BLaER1 treated with 17β-estradiol and CSF1 and Interleukin-3, amounts not matched to agents 10 nM and 100 nM (cell line): ENCODE measurements at regions not wholly inside any gene's neighbourhood (a gene's known extent, or its start where the extent isn't known, plus 50 kb on each side); places are given as distances from the start of the nearest gene placed in this dataset.

ENCODE experiments used
- H3K27ac ChIP-seq, 11 experiments: shearing (Covaris generic); formaldehyde crosslinking; 2 replicates each; pipeline ENCODE4 v1.8.1; 2022
- H3K27me3 ChIP-seq, 11 experiments: shearing (Covaris generic); formaldehyde crosslinking; 2 replicates each; pipeline ENCODE4 v1.8.1; 2022
- H3K36me3 ChIP-seq, 11 experiments: shearing (Covaris generic); formaldehyde crosslinking; 2 replicates each; pipeline ENCODE4 v1.8.1; 2022
- H3K4me1 ChIP-seq, 10 experiments: shearing (Covaris generic); formaldehyde crosslinking; 2 replicates each; pipeline ENCODE4 v1.8.1; 2022
- H3K4me2 ChIP-seq, 11 experiments: shearing (Covaris generic); formaldehyde crosslinking; 2 replicates each; pipeline ENCODE4 v1.8.1; 2022
- H3K4me3 ChIP-seq, 10 experiments: shearing (Covaris generic); formaldehyde crosslinking; 2 replicates each; pipeline ENCODE4 v1.8.1; 2022
- H3K9ac ChIP-seq, 11 experiments: shearing (Covaris generic); formaldehyde crosslinking; 2 replicates each; pipeline ENCODE4 v1.8.1; 2022
- H3K9me3 ChIP-seq, 11 experiments: shearing (Covaris generic); formaldehyde crosslinking; replicated peaks in 1 of 11; 2 replicates each; pipeline ENCODE4 v1.8.1; 2022
- H4K20me1 ChIP-seq, 11 experiments: shearing (Covaris generic); formaldehyde crosslinking; 2 replicates each; pipeline ENCODE4 v1.8.1; 2022
- Cebpa-rat ChIP-seq, 11 experiments: shearing (Covaris generic); IDR thresholded peaks; 2 replicates each; pipeline ENCODE4 v1.8.1; 2022

- H3K27ac ChIP-seq = no peak overlapping the region
- TF ChIP-seq Cebpa-rat (IDR thresholded peaks at IDR 0.05) = no peak
Observed at GRCh38 chr6:153668758-153669157, 370.3 kb upstream of the OPRM1 start.

GRCh38 chr6:153662982-153663381 is 376.1 kb upstream of the OPRM1 start:
- Histone ChIP-seq H3K4me2 (no peak overlapping the region), H3K27me3 (no peaks in the 10 kb centered on the region), H3K9me3 (no peaks in the 10 kb centered on the region), H4K20me1 (no peaks in the 10 kb centered on the region), H3K4me1 (no peaks in the 10 kb centered on the region), H3K27ac (no peak overlapping the region), H3K4me3 (no peak overlapping the region), H3K36me3 (no peaks in the 10 kb centered on the region), H3K9ac (no peak overlapping the region)
- TF ChIP-seq Cebpa-rat (IDR thresholded peaks at IDR 0.05) = no peak

More at GRCh38 chr6:153668758-153669157, 370.3 kb upstream of the OPRM1 start:
- H3K27me3 ChIP-seq = no peaks in the 10 kb centered on the region
- H3K4me2 ChIP-seq = no peak overlapping the region
- H3K4me3 ChIP-seq = no peak overlapping the region
- H3K36me3 ChIP-seq = no peaks in the 10 kb centered on the region
- H3K9ac ChIP-seq = no peak overlapping the region
- no peaks in the 10 kb centered on the region for H4K20me1 ChIP-seq
- no peaks in the 10 kb centered on the region for H3K4me1 ChIP-seq
- H3K9me3 ChIP-seq = no peaks in the 10 kb centered on the region

GRCh38 chr6:153645326-153645725 is 393.7 kb upstream of the OPRM1 start:
- Histone ChIP-seq H3K36me3 (no peaks in the 10 kb centered on the region), H3K4me1 (no peaks in the 10 kb centered on the region), H3K4me3 (no peak overlapping the region), H3K27ac (no peak overlapping the region), H3K9me3 (no peaks in the 10 kb centered on the region), H3K4me2 (no peak overlapping the region), H3K27me3 (no peaks in the 10 kb centered on the region), H3K9ac (no peak overlapping the region), H4K20me1 (no peaks in the 10 kb centered on the region)
- peak in 2 of 11 experiments; percentile 44 to 57; a peak in 3 of 22 replicates for TF ChIP-seq Cebpa-rat (IDR thresholded peaks at IDR 0.05)

GRCh38 chr6:153644000-153644399 is 395.0 kb upstream of the OPRM1 start:
- H3K4me3 ChIP-seq = no peak overlapping the region
- no peaks in the 10 kb centered on the region for H3K27me3 ChIP-seq
- H3K9ac ChIP-seq = no peak overlapping the region
- H3K9me3 ChIP-seq = no peaks in the 10 kb centered on the region
- no peaks in the 10 kb centered on the region for H3K36me3 ChIP-seq
- no peak overlapping the region for H3K27ac ChIP-seq
- H4K20me1 ChIP-seq = no peaks in the 10 kb centered on the region
- no peak for TF ChIP-seq Cebpa-rat (IDR thresholded peaks at IDR 0.05)
- no peak overlapping the region for H3K4me2 ChIP-seq
- H3K4me1 ChIP-seq = no peaks in the 10 kb centered on the region

- Histone ChIP-seq H4K20me1 (no peaks in the 10 kb centered on the region), H3K4me1 (no peaks in the 10 kb centered on the region), H3K36me3 (no peaks in the 10 kb centered on the region), H3K27me3 (no peaks in the 10 kb centered on the region), H3K4me2 (no peak overlapping the region), H3K4me3 (no peak overlapping the region), H3K9ac (no peak overlapping the region), H3K27ac (no peak overlapping the region), H3K9me3 (no peaks in the 10 kb centered on the region)
- no peak for TF ChIP-seq Cebpa-rat (IDR thresholded peaks at IDR 0.05)
Observed at GRCh38 chr6:153634416-153634815, 404.6 kb upstream of the OPRM1 start.

- Histone ChIP-seq H3K36me3 (no peaks in the 10 kb centered on the region), H3K4me2 (no peak overlapping the region), H3K9ac (no peak overlapping the region), H4K20me1 (no peaks in the 10 kb centered on the region), H3K4me3 (no peak overlapping the region), H3K27me3 (no peaks in the 10 kb centered on the region), H3K27ac (no peak overlapping the region), H3K4me1 (peaks cover 0 to 5% (median 0%) of the 10 kb centered on the region in 10 experiments; a peak in 2 of 20 replicates), H3K9me3 (no peaks in the 10 kb centered on the region)
- TF ChIP-seq Cebpa-rat (IDR thresholded peaks at IDR 0.05) = no peak
Observed at GRCh38 chr6:153625089-153625488, 414.0 kb upstream of the OPRM1 start.

- TF ChIP-seq Cebpa-rat (IDR thresholded peaks at IDR 0.05) = no peak
- Histone ChIP-seq H3K4me2 (no peak overlapping the region), H4K20me1 (no peaks in the 10 kb centered on the region)
Observed at GRCh38 chr6:153624528-153624927, 414.5 kb upstream of the OPRM1 start.

GRCh38 chr6:153623496-153623895 is 415.5 kb upstream of the OPRM1 start:
- Histone ChIP-seq H3K4me2 (no peak overlapping the region), H3K27ac (no peak overlapping the region), H3K36me3 (no peaks in the 10 kb centered on the region), H3K9ac (no peak overlapping the region), H3K4me1 (peaks cover 9 to 18% (median 14%) of the 10 kb centered on the region in 10 experiments; a peak in 19 of 20 replicates), H4K20me1 (no peaks in the 10 kb centered on the region), H3K27me3 (no peaks in the 10 kb centered on the region), H3K4me3 (no peak overlapping the region), H3K9me3 (no peaks in the 10 kb centered on the region)
- TF ChIP-seq Cebpa-rat (IDR thresholded peaks at IDR 0.05) = no peak

More at GRCh38 chr6:153624528-153624927, 414.5 kb upstream of the OPRM1 start:
- Histone ChIP-seq H3K4me3 (no peak overlapping the region), H3K9ac (no peak overlapping the region), H3K27ac (no peak overlapping the region), H3K27me3 (no peaks in the 10 kb centered on the region), H3K36me3 (no peaks in the 10 kb centered on the region), H3K4me1 (peaks cover 0 to 8% (median 4%) of the 10 kb centered on the region in 10 experiments; a peak in 17 of 20 replicates), H3K9me3 (no peaks in the 10 kb centered on the region)

GRCh38 chr6:153621491-153621890 is 417.5 kb upstream of the OPRM1 start:
- no peak overlapping the region for H3K4me3 ChIP-seq
- H3K4me1 ChIP-seq = peaks cover 9 to 20% (median 16%) of the 10 kb centered on the region in 10 experiments; a peak in 19 of 20 replicates
- no peak overlapping the region for H3K9ac ChIP-seq
- TF ChIP-seq Cebpa-rat (IDR thresholded peaks at IDR 0.05) = no peak
- H3K9me3 ChIP-seq = no peaks in the 10 kb centered on the region
- H3K4me2 ChIP-seq = no peak overlapping the region
- H3K27me3 ChIP-seq = no peaks in the 10 kb centered on the region
- H4K20me1 ChIP-seq = no peaks in the 10 kb centered on the region
- no peak overlapping the region for H3K27ac ChIP-seq
- no peaks in the 10 kb centered on the region for H3K36me3 ChIP-seq

- Histone ChIP-seq H3K27ac (no peak overlapping the region), H3K4me2 (no peak overlapping the region), H3K9me3 (no peaks in the 10 kb centered on the region), H3K36me3 (no peaks in the 10 kb centered on the region), H3K9ac (no peak overlapping the region), H3K4me1 (peaks cover 9 to 20% (median 16%) of the 10 kb centered on the region in 10 experiments; a peak in 19 of 20 replicates), H4K20me1 (no peaks in the 10 kb centered on the region), H3K4me3 (no peak overlapping the region), H3K27me3 (no peaks in the 10 kb centered on the region)
- TF ChIP-seq Cebpa-rat (IDR thresholded peaks at IDR 0.05) = no peak
Observed at GRCh38 chr6:153621070-153621469, 418.0 kb upstream of the OPRM1 start.
